T-helper 1 cell treated with Interleukin-12 subunit alpha and Interleukin-12 subunit beta and Interleukin-4 antibody, amounts not matched to agents 30 ng/mL and 1 ng/mL, for 36 hours (primary cell): ENCODE measurements at regions not wholly inside any gene's neighbourhood (a gene's known extent, or its start where the extent isn't known, plus 50 kb on each side); places are given as distances from the start of the nearest gene placed in this dataset.
"Not testable (repeated sequence)": the region's sequence is repeated elsewhere in the genome, so short reads cannot be mapped to it uniquely, and the experiment has no call there.

Experiments
- intact Hi-C: fragments of 100-400 bp; cut with micrococcal nuclease; formaldehyde crosslinking; loops from one replicate; pipeline ENCODE4 v1.15.1; 2024

- intact Hi-C loops, result no loop called here
Measured at GRCh38 chr6:132142768-132143167, 191.6 kb upstream of the CCN2 start.

- intact Hi-C loops, result no loop called here
Measured at GRCh38 chr6:132142308-132142707, 191.1 kb upstream of the CCN2 start.

- intact Hi-C loops, result no loop called here
Measured at GRCh38 chr6:132140189-132140588, 189.0 kb upstream of the CCN2 start.

- intact Hi-C loops, result no loop called here
Measured at GRCh38 chr6:132139611-132140010, 188.4 kb upstream of the CCN2 start.

GRCh38 chr6:132136981-132137380, 185.8 kb upstream of the CCN2 start:
- intact Hi-C loops, result no loop called here

- intact Hi-C loops, result no loop called here
Measured at GRCh38 chr6:132135409-132135808, 184.2 kb upstream of the CCN2 start.

GRCh38 chr6:132133736-132134445, 182.7 kb upstream of the CCN2 start:
- intact Hi-C loops, result no loop called here

- intact Hi-C loops, result no loop called here
Measured at GRCh38 chr6:132132924-132133639, 181.9 kb upstream of the CCN2 start.

- intact Hi-C loops, result no loop called here
Measured at GRCh38 chr6:132132422-132132821, 181.2 kb upstream of the CCN2 start.

- intact Hi-C loops, result no loop called here
Measured at GRCh38 chr6:132131758-132132157, 180.6 kb upstream of the CCN2 start.

GRCh38 chr6:132131351-132131750, 180.2 kb upstream of the CCN2 start:
- intact Hi-C loops, result no loop called here

GRCh38 chr6:132130626-132131298, 179.6 kb upstream of the CCN2 start:
- intact Hi-C loops, result no loop called here

- intact Hi-C loops, result no loop called here
Measured at GRCh38 chr6:132128424-132128823, 177.3 kb upstream of the CCN2 start.

GRCh38 chr6:132126150-132126549, 175.0 kb upstream of the CCN2 start:
- intact Hi-C loops, result no loop called here

GRCh38 chr6:132122871-132123270, 171.7 kb upstream of the CCN2 start:
- intact Hi-C loops, result no loop called here

- intact Hi-C loops, result no loop called here
Measured at GRCh38 chr6:132122176-132122575, 171.0 kb upstream of the CCN2 start.

- intact Hi-C loops, result no loop called here
Measured at GRCh38 chr6:132118144-132118543, 167.0 kb upstream of the CCN2 start.

- intact Hi-C loops, result no loop called here
Measured at GRCh38 chr6:132115714-132116366, 164.7 kb upstream of the CCN2 start.

- intact Hi-C loops, result no loop called here
Measured at GRCh38 chr6:132114201-132114825, 163.1 kb upstream of the CCN2 start.

- intact Hi-C loops, result not testable (repeated sequence)
Measured at GRCh38 chr6:132109752-132110151, 158.6 kb upstream of the CCN2 start.

- intact Hi-C loops, result no loop called here
Measured at GRCh38 chr6:132107896-132108295, 156.7 kb upstream of the CCN2 start.
